HUDEP-2 (cell line): ENCODE measurements at regions not wholly inside any gene's neighbourhood (a gene's known extent, or its start where the extent isn't known, plus 50 kb on each side); places are given as distances from the start of the nearest gene placed in this dataset.
"Not testable (repeated sequence)": the region's sequence is repeated elsewhere in the genome, so short reads cannot be mapped to it uniquely, and the experiment has no call there.

Experiments used
- DNase-seq, 76 experiments: peaks; one replicate each; lab custom pipeline; 2025; ENCODE audit not compliant: unreplicated experiment in 76 of 76; lab: John Stamatoyannopoulos, UW

GRCh38 chr5:174998131-174998730, 273.8 kb downstream of the MSX2 start:
- no peak for DNase-seq

GRCh38 chr5:174997688-174998087, 273.3 kb downstream of the MSX2 start:
- DNase-seq: no peak

GRCh38 chr5:174996941-174997340, 272.6 kb downstream of the MSX2 start:
- DNase-seq: no peak

DNA sequence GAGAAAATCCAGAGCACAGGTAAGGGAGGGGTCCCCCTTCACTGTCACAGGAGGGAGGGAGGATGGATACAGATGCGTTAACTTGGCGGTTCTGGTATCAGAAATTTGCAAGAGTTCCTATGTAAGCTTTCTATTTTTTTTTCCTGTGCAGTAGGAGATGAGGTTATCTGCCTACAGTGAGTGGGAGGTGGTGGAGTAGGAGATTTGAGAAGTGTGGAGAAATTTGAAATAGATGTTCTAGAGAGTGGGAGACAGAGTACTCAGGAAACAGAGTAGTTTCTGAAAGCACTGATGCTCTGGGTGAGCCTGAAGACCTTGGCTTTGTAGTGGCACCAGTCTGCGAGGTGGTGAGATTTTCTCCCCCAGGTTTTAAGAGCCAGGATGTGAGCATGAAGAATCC, 271.4 kb downstream of the MSX2 start:
- DNase-seq: no peak

DNA sequence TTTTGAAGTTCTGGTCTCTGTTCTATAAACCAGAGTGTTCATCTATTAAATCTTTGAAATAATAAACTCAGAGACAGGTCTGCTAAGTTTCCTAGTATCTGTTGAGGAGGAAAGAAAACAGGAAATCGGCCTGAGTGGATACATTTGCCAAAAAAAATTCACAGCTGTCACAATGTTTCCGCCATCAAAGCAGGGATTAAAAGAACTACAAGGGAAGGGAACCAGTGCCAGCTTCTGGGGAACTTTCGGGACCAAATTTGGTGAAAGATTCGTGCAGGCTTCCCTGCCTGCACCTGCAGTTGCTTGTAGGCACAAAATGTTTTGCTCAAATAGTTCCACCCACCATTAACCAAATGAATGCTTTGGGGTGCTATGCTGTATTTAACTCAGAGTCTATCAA, 267.5 kb downstream of the MSX2 start:
- no peak for DNase-seq

DNA sequence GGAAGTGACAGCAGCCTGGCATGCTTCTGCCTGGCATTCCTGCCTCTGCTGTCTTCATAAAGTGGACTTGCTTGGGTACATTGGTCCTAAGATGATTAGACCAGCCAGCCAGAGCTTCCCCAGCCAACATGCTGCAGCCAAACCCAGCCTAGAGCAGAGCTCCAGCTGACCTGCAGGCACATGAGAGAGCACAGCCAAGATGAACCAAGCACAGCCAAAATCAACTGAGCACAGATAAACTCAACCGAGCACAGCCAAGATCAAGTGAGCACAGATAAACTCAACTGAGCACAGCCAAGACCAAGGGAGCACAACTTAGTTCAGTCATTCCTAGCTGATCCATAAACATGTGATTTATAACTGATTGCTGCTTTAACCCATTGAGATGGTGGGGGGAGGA, 266.5 kb downstream of the MSX2 start:
- DNase-seq: no peak

- DNase-seq: no peak
Measured at GRCh38 chr5:174987443-174988012, 263.1 kb downstream of the MSX2 start.

DNA sequence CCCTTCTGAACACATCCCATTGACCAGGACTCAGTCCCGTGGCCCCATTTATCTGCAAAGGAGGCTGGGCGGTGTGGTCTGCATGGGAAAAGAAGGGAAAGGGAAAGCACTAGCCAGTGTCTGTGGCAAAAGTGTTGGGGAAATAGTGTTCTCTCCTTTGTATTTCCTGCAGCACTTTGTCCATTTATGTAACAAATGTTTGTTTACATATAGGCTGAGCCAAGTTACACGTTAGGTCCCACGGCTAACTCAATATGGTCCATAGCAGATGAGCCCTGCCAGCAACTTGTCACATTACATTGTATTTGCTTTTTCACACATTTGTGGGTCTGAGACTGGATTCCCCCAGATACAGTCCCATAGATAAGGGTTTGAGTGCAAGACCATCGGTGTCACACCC, 260.5 kb downstream of the MSX2 start:
- no peak for DNase-seq

DNA sequence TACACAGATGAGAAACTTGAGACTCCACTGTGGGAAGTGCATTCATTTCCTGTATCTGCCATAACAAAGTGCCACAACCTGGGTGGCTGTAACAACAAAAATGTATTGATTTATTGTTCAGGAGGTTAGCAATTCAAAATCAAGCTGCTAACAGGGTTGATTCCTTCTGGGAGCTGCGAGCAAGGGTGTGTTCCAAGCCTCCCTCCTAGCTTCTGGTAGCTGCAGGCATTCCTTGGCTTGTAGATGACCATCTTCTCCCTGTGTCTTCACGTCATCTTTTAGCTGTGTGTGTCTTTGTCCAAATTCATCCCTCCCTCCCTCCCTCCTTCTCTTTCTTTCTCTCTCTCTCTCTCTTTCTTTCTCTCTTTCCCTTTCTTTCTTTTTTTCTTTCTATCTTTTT, 258.1 kb downstream of the MSX2 start:
- DNase-seq: no peak

- no peak for DNase-seq
Measured at GRCh38 chr5:174981416-174981815, 257.0 kb downstream of the MSX2 start.

DNA sequence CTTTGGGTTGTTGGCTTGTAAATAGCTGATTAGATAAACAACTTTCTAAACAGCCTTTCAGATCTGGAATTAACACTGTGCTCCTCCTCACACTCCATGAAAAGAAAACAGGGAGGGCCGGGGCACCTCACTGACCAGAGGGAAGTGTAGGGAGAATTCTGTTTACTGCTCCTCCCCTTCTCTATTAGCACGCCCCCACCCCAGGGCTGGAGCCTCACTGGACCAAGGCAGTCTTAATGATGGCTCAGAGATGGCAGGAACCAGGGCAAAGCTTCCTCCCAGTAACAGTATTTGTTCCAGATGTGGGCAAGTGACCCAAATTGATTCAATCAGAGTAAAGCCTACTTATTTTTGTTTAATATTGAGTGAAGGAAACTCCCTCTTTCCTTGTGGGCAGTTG, 256.6 kb downstream of the MSX2 start:
- no peak for DNase-seq

DNA sequence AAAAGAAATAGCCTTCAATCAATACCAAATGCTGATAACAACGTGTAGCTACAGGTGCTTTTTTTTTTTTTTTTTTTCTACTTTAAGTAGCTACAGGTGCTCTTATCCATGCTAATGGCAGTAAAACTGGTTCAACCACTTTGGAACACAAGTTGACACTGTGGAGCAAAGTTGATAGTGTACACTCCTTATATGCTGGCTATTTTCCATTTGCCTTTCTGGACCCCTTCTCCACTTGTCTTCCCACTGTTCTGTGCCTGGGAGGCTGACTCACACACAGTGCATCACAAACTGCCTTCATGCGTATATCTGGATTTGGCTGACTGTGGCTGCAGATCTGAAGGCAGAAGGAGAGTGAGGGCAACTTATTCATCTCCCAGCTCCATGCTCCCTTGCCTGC, 247.9 kb downstream of the MSX2 start:
- DNase-seq: no peak

GRCh38 chr5:174971210-174971609, 246.8 kb downstream of the MSX2 start:
- DNase-seq: no peak

GRCh38 chr5:174970502-174970901, 246.1 kb downstream of the MSX2 start:
- no peak for DNase-seq

DNA sequence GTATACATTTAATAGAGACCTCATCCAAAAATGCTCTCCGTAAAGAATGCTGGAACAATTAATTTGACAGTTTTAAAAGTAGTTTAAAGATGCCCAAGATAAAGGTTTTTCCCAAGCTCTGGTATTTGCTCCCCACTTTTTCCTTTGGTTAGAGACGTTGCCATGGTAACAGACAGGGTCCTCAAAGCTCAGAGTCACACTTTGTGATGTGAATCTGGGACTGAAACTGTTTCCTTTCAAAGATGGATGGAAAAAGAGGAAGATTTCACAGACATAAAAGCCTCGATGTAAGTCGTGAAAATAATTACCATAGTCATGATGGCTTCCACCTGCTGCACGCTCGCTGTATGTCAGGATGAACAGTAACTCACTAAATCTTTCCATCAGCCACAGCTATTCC, 229.5 kb downstream of the MSX2 start:
- DNase-seq: no peak

DNA sequence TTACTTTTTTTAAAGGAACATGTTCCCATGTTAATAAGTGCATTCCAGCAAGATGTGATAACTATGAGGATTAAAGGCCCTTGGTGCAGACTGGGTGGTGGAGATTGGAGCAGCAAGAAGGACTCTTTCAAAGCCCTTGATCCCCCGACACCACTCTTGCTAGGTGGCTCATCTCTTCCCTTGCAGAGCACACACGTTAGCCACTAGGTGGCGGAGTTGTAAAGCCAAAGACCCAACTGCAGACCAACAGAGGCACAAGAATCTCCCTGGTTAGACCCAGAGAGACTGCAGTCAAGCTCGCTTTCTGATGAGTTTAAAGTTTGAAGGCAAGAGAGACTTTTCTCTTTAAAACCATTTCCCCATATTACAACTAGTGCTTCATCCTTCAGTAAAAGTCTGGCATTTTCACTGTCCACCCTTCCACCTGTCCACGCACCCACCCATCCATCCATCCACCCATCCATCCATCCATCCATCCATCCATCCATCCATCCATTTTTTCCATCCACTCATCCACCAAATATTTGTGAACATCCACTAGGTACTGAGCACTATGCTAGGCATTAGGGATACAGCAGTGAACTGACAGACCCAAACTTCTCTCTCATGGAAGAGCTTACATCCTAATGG, 226.9 kb downstream of the MSX2 start:
- peak in 50 of 76 experiments; percentile 3 to 66 (median 30) for DNase-seq

- no peak for DNase-seq
Measured at GRCh38 chr5:174947548-174947947, 223.2 kb downstream of the MSX2 start.

- no peak for DNase-seq
Measured at GRCh38 chr5:174945853-174946252, 221.5 kb downstream of the MSX2 start.

- no peak for DNase-seq
Measured at GRCh38 chr5:174943785-174944184, 219.4 kb downstream of the MSX2 start.

DNA sequence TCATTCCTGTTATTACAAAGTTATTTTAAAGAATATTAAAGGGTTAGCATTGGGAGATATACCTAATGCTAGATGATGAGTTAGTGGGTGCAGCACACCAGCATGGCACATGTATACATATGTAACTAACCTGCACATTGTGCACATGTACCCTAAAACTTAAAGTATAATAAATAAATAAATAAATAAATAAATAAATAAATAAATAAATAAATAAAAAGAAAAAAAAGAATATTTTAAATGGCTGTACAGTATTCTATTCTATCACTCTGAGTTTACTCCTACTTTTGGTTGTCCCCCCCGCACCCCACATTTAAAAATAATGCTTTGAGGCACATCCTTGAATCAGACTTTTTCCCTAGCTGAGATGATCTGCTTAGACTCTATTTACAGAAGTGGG, 218.6 kb downstream of the MSX2 start:
- not testable (repeated sequence) for DNase-seq

DNA sequence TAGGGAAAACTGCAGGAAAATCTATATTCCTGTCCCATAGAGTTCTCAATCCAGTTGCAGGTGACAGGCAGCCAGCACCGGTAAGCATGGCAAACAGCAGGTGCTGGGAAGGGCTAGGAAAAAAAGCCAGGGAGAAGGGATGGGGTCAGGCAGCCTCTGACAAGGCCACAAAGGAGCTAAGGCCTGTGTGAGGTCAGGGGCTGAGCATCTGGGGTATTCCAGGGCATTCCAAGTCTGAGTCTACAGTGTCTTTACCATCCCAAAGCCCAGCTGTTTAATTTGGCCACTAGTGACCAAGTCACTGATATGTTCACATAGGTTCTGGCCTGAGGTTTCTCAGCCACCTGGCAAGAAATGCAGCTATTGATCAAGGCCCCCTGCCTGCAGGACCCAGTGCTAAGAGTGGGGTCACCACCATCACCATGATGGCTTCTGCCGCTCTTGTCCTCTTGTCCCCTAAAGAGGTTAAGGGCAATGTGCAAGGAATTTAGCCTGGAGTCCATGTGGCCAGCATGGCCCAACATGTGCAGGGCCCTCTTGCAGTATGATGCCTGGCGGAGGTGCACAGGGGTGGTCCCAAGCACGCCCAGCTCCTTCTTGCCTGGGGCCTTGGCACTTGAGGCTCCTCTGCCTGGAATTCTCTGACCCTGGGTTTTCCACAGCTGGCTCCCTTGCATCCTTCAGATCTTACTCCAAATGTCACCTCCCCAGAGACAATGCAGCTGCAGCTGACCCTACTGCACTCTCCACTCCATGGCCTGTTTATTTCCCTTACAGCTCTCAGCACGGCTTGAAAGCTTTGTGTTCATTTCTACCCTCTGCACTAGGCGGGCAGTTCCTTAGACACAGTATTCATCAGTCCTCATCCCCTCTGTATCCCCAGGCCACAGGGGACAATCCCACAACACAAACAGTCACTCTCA, 213.1 kb downstream of the MSX2 start:
- DNase-seq: no peak
